LNCaP clone FGC (cell line): ENCODE measurements at regions not wholly inside any gene's neighbourhood (a gene's known extent, or its start where the extent isn't known, plus 50 kb on each side); places are given as distances from the start of the nearest gene placed in this dataset.

Experiments
- DNase-seq: peaks from one replicate; pipeline ENCODE4 v3.0.0-alpha.2; 2011; ENCODE audit warnings: low read depth
- H3K4me3 ChIP-seq: 2 replicates; pipeline ENCODE4 v1.5.1; 2011; ENCODE audit warnings: mild to moderate bottlenecking, low read depth, low read length, control low read depth
- TF ChIP-seq, protein P1 (sequence below): IDR thresholded peaks from 2 replicates; pipeline ENCODE4 v1.5.1; 2012; ENCODE audit warnings: mild to moderate bottlenecking; ENCODE audit not compliant: control insufficient read depth, insufficient read depth; ENCODE audit errors: extremely low read depth

DNA sequence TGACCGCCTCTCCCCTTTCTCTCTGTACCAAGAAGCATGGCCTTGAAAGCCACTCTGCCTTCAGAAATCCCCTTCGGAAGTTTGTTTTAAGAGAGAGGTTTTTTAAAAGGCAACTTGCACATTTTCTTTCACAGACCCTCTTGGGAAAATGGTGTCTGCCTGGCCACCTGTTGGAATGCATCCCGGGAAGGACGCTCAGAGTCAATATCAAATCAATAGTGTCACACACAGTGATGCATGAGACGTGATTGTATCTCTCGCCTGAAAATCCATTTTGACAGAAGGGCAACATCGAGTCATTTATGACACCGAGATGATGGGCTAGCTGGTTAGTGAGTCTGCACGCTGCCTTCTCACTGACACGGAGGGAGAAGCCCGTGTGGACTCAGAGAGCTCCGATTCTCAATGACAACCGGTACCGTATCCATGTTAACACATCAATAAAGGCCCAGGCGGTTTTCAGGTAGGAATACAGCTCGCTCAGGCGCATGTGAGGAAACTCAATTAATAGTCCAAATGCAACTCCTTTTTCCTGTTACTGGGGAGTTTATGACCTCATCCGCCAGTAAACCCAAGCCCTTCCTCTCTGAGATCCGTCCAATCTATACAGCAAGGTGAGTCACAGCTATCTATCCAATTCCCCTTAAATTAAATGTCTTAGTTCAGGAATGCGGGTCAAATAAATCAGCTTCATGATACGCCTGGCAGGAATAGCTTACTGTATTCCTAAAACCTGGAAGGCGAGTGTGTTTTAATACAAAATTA, 621.5 kb upstream of the MKI67 start:
- DNase-seq = no peak
- TF ChIP-seq, protein P1, sequence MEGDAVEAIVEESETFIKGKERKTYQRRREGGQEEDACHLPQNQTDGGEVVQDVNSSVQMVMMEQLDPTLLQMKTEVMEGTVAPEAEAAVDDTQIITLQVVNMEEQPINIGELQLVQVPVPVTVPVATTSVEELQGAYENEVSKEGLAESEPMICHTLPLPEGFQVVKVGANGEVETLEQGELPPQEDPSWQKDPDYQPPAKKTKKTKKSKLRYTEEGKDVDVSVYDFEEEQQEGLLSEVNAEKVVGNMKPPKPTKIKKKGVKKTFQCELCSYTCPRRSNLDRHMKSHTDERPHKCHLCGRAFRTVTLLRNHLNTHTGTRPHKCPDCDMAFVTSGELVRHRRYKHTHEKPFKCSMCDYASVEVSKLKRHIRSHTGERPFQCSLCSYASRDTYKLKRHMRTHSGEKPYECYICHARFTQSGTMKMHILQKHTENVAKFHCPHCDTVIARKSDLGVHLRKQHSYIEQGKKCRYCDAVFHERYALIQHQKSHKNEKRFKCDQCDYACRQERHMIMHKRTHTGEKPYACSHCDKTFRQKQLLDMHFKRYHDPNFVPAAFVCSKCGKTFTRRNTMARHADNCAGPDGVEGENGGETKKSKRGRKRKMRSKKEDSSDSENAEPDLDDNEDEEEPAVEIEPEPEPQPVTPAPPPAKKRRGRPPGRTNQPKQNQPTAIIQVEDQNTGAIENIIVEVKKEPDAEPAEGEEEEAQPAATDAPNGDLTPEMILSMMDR = no peak

DNA sequence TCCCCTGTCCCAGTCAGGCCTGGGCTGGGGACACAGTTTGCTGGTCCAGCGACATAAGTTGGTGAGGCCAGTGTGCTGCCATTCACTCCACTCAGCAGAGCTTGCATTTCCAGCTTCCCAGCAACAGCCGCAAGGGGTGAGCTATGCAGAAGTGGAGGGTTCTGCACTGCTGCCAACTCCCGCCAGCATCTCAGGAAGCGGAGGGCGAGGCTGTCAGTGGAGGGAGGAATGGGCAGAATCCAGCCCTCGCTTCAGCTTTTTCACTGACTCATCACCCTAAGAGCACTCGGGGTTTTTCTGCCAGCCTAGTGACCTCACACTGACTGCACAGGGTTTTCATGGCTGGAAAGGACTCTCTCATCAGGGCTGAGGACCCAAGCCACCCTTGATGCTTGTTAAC, 625.1 kb upstream of the MKI67 start:
- TF ChIP-seq, protein P1 = no peak
- H3K4me3 ChIP-seq = no peak overlapping the region
- DNase-seq = no peak

More for the DNA sequence above, 621.5 kb upstream of the MKI67 start:
- no peak overlapping the region for H3K4me3 ChIP-seq

DNA sequence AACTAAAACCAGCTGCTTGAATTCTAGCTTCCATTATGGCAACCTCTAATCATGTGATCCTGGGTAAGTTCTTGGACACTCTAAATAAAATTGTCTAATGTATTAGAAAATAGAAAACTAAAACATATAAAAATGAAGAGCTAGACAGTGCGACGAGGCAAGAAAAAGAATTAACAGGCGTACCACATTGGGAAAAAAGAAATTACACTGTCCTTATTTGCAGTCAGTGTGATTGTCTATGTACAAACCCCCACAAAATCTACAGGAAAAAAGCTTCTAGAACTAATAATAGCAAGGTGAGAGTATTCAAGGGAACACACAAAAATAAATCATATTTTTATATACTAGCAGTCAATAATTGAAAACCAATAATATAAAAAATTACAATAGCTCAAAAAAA, 625.6 kb upstream of the MKI67 start:
- DNase-seq = no peak
- TF ChIP-seq, protein P1 = no peak
- H3K4me3 ChIP-seq = no peak overlapping the region

DNA sequence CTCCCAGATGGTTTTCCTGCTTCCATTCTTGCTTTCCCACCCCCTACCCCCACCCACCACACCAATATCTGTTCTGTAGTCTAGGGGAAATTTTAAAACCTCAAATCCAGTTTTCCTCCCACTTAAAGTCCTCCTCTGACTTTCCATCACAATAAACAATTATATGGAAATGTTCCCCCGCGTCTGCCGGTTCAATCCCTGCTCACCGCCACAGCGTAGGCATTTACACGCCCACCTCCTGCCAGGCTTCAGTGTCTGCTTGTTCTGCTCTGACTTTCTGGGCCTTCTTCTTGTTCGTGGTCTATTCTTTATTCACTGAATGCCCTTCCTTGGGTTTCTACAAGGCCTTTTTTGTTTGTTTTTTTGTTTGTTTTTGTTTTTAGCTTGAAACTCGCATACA, 633.0 kb upstream of the MKI67 start:
- no peak overlapping the region for H3K4me3 ChIP-seq
- TF ChIP-seq, protein P1 = no peak
- DNase-seq = no peak

DNA sequence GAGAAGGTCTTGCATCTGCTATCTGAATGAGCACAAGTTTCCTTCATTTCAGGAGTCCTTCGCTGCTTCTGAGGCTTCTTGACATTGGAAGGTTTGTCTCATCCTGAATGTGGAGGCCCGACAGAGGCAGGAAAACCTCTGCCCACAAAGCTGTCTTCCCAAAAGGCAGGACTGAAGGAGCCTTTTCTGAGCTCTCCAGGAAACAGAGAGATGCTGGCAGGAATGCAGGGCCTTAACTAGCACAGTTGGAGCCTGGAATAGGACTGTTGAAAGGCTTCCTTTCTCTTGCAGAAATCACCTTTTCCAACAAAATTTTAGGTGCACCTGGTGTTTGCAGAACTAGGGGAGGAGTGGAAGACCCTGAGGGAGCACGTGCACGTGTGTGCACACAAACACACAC, 637.4 kb upstream of the MKI67 start:
- no peak for DNase-seq
- no peak overlapping the region for H3K4me3 ChIP-seq
- TF ChIP-seq, protein P1 = no peak

DNA sequence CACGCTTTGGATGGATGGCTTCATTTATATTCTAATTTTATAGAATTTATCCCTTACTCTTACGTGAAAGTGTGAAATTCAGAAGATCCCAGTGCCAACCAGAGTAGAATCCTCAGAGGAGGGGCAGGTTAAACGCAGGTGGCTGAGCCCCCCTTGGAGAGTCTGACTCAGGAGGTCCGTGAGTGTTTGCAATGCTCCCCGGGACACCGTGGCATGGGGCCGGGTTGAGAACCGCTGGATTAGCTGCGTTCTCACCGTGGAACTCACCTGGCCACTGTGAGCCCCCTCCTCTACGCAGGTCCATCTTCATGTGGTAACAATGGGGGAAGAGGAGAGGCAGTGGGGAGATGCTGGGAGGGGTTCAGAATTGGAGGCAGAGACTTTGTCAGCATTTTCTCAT, 638.0 kb upstream of the MKI67 start:
- TF ChIP-seq, protein P1 = no peak
- H3K4me3 ChIP-seq = no peak overlapping the region
- no peak for DNase-seq

DNA sequence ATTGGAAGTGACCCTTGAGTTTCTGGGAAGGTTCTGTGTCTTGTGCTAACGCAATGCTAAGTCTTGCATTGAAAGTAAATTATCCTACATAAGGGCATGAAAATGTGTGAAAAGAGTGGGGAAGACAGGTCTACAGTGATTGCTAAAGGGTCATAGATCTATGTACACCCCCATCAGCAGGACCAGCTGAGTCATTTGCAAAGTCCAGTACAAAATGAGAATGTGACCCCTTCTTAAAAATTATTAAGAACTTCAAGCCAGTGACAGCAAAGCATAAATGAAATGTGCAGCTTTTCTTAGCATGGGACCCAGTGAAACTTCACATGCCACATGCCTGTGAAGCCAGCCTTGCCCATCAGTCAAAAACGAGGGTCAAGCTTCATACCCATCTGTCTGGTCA, 640.7 kb upstream of the MKI67 start:
- no peak for DNase-seq
- TF ChIP-seq, protein P1 = no peak
- no peak overlapping the region for H3K4me3 ChIP-seq
